ENCODE measurements at regions not wholly inside any gene's neighbourhood (a gene's known extent, or its start where the extent isn't known, plus 50 kb on each side); places are given as distances from the start of the nearest gene placed in this dataset.

- intact Hi-C loops (cut with DNase I, micrococcal nuclease), result no loop called here
- ChIA-PET POLR2A (no interaction called here), CTCF (no interaction called here)
- Mint-ChIP-seq H3K27me3 (no peaks in the 10 kb centered on the region), H3K27ac (no peak overlapping the region), H3K9me3 (peaks cover 9% of the 10 kb centered on the region), H3K36me3 (ENCODE audit: low read depth) (no peaks in the 10 kb centered on the region), H3K4me3 (no peak overlapping the region), H3K4me1 (ENCODE audit: low read depth) (no peaks in the 10 kb centered on the region)
- H3K27me3 ChIP-seq (ENCODE audit: control insufficient read depth in 1 of 2, insufficient read depth in 2 of 2, low read length in 2 of 2), result no peaks in the 10 kb centered on the region
- peaks cover 4% of the 10 kb centered on the region in 2 experiments for H3K9me3 ChIP-seq (ENCODE audit: control insufficient read depth in 1 of 2, insufficient read depth in 1 of 2, low read length in 2 of 2)
- H3K36me3 ChIP-seq (ENCODE audit: insufficient read depth, low read length), result no peaks in the 10 kb centered on the region
- no peak overlapping the region for H3K27ac ChIP-seq (ENCODE audit: low read depth in 1 of 2, low read length in 2 of 2)
- no peak overlapping the region for H3K4me3 ChIP-seq (ENCODE audit: low read length)
- no peaks in the 10 kb centered on the region for H3K4me1 ChIP-seq (ENCODE audit: insufficient read depth, low read length)
- ATAC-seq (ENCODE audit: poor library complexity) (no peak), DNase-seq (no peak)
- no peak for TF ChIP-seq CTCF (IDR thresholded peaks at IDR 0.05)
Measured at GRCh38 chr3:95464346-95464745, 1350.0 kb upstream of the EPHA6 start.

- ChIA-PET CTCF (no interaction called here), POLR2A (no interaction called here)
- Histone ChIP-seq H3K4me1 (ENCODE audit: insufficient read depth, low read length) (no peaks in the 10 kb centered on the region), H3K27ac (ENCODE audit: low read depth in 1 of 2, low read length in 2 of 2) (no peak overlapping the region), H3K9me3 (ENCODE audit: control insufficient read depth in 1 of 2, insufficient read depth in 1 of 2, low read length in 2 of 2) (peaks cover 3 to 4% of the 10 kb centered on the region in 2 experiments), H3K4me3 (ENCODE audit: low read length) (no peak overlapping the region), H3K27me3 (ENCODE audit: control insufficient read depth in 1 of 2, insufficient read depth in 2 of 2, low read length in 2 of 2) (no peaks in the 10 kb centered on the region), H3K36me3 (ENCODE audit: insufficient read depth, low read length) (no peaks in the 10 kb centered on the region)
- Mint-ChIP-seq H3K27ac (no peak overlapping the region), H3K9me3 (peaks cover 5% of the 10 kb centered on the region), H3K36me3 (ENCODE audit: low read depth) (no peaks in the 10 kb centered on the region), H3K4me3 (no peak overlapping the region), H3K4me1 (ENCODE audit: low read depth) (no peaks in the 10 kb centered on the region), H3K27me3 (no peaks in the 10 kb centered on the region)
- intact Hi-C loops (cut with DNase I, micrococcal nuclease), result no loop called here
- ATAC-seq (ENCODE audit: poor library complexity) (no peak), DNase-seq (no peak)
- TF ChIP-seq CTCF (IDR thresholded peaks at IDR 0.05), result no peak
Measured at GRCh38 chr3:95468331-95468730, 1346.1 kb upstream of the EPHA6 start.

GRCh38 chr3:95474338-95474737 is 1340.1 kb upstream of the EPHA6 start:
- Mint-ChIP-seq H3K9me3 (peaks cover 3% of the 10 kb centered on the region), H3K4me1 (ENCODE audit: low read depth) (no peaks in the 10 kb centered on the region), H3K36me3 (ENCODE audit: low read depth) (no peaks in the 10 kb centered on the region), H3K27ac (no peak overlapping the region), H3K27me3 (no peaks in the 10 kb centered on the region), H3K4me3 (no peak overlapping the region)
- Histone ChIP-seq H3K4me3 (ENCODE audit: low read length) (no peak overlapping the region), H3K27ac (ENCODE audit: low read depth in 1 of 2, low read length in 2 of 2) (no peak overlapping the region), H3K4me1 (ENCODE audit: insufficient read depth, low read length) (no peaks in the 10 kb centered on the region), H3K9me3 (ENCODE audit: control insufficient read depth in 1 of 2, insufficient read depth in 1 of 2, low read length in 2 of 2) (peaks cover 0 to 3% of the 10 kb centered on the region in 2 experiments), H3K27me3 (ENCODE audit: control insufficient read depth in 1 of 2, insufficient read depth in 2 of 2, low read length in 2 of 2) (no peaks in the 10 kb centered on the region), H3K36me3 (ENCODE audit: insufficient read depth, low read length) (no peaks in the 10 kb centered on the region)
- POLR2A ChIA-PET, result no interaction called here
- intact Hi-C loops (cut with DNase I, micrococcal nuclease), result no loop called here
- no peak for ATAC-seq (ENCODE audit: poor library complexity)
- TF ChIP-seq CTCF (IDR thresholded peaks at IDR 0.05), result no peak
- DNase-seq, result no peak
- CTCF ChIA-PET, result no interaction called here
